ENCODE measurements at regions not wholly inside any gene's neighbourhood (a gene's known extent, or its start where the extent isn't known, plus 50 kb on each side); places are given as distances from the start of the nearest gene placed in this dataset.

DNA sequence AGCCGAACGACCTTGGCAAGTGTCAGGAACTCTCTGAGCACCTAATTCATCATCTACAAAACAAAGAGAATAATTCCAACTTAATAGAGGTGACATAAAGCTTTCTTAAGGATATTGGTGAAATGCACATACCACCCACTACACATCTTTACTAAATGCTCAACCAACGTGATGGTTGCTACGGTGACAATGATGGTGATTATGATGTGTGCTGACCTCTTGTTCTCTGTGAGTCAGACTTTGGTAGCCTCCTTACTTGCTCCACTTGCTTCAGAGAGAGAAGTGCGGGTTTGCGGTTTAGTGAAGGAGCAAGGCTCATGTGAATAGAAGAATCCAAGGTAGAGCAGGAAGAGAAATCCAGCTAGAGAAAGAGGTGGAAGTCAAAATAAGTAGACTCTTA, 52.8 kb upstream of the CLNK start:
- no peaks in the 10 kb centered on the region for H3K27me3 ChIP-seq (ENCODE audit: insufficient read depth, low read length, poor library complexity)
- H3K4me2 ChIP-seq (ENCODE audit: insufficient read depth, low read length), result no peak overlapping the region
- H4K20me1 ChIP-seq (ENCODE audit: insufficient read depth, low read length), result no peaks in the 10 kb centered on the region
- no peak overlapping the region for H3K4me3 ChIP-seq (ENCODE audit: low read depth in 1 of 2, low read length in 2 of 2)
- ATAC-seq (ENCODE audit: insufficient read depth, low read depth), result no peak
- no peak overlapping the region for H2AFZ ChIP-seq (ENCODE audit: low read depth, low read length)
- no peaks in the 10 kb centered on the region for H3K9me3 ChIP-seq (ENCODE audit: insufficient read depth, low read length, severe bottlenecking)
- no peaks in the 10 kb centered on the region for H3K36me3 ChIP-seq (ENCODE audit: insufficient read depth, low read length)
- no peak overlapping the region for H3K9ac ChIP-seq (ENCODE audit: low read depth, low read length)
- no peak overlapping the region for H3K27ac ChIP-seq (ENCODE audit: low read length)
- no peak for DNase-seq
- H3K79me2 ChIP-seq (ENCODE audit: insufficient read depth, low read length), result no peaks in the 10 kb centered on the region
- TF ChIP-seq EZH2 (IDR thresholded peaks at IDR 0.05; ENCODE audit: borderline replicate concordance, low read depth, low read length, severe bottlenecking), result no peak
- TF ChIP-seq, protein P1, sequence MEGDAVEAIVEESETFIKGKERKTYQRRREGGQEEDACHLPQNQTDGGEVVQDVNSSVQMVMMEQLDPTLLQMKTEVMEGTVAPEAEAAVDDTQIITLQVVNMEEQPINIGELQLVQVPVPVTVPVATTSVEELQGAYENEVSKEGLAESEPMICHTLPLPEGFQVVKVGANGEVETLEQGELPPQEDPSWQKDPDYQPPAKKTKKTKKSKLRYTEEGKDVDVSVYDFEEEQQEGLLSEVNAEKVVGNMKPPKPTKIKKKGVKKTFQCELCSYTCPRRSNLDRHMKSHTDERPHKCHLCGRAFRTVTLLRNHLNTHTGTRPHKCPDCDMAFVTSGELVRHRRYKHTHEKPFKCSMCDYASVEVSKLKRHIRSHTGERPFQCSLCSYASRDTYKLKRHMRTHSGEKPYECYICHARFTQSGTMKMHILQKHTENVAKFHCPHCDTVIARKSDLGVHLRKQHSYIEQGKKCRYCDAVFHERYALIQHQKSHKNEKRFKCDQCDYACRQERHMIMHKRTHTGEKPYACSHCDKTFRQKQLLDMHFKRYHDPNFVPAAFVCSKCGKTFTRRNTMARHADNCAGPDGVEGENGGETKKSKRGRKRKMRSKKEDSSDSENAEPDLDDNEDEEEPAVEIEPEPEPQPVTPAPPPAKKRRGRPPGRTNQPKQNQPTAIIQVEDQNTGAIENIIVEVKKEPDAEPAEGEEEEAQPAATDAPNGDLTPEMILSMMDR (IDR thresholded peaks at IDR 0.05; ENCODE audit: borderline replicate concordance, extremely low read depth, low read length, poor library complexity, severe bottlenecking), result no peak
- H3K4me1 ChIP-seq (ENCODE audit: insufficient read depth, low read length), result no peaks in the 10 kb centered on the region

DNA sequence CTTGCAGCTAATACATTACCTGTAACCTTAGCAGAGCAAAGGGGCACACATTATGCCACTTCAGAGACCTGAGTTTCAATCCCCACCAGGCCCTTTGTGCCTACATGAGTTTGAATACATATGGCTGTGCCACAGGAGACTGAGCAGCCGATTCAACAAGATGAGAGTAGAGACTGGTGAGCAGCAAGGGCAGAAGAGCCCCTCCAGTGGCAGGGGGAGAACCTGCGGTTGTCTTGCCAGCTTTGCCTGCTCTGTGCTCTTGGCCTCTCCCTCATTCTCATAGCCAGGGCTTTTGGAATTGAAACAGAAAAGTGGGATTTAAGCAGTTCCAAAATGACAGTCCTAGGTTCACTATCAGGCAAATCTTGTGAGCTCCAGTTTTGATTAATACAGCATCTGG, 52.3 kb upstream of the CLNK start:
- H3K9me3 ChIP-seq (ENCODE audit: insufficient read depth, low read length, severe bottlenecking), result no peaks in the 10 kb centered on the region
- H3K4me2 ChIP-seq (ENCODE audit: insufficient read depth, low read length), result no peak overlapping the region
- no peak for TF ChIP-seq EZH2 (IDR thresholded peaks at IDR 0.05; ENCODE audit: borderline replicate concordance, low read depth, low read length, severe bottlenecking)
- TF ChIP-seq, protein P1 (IDR thresholded peaks at IDR 0.05; ENCODE audit: borderline replicate concordance, extremely low read depth, low read length, poor library complexity, severe bottlenecking), result no peak
- DNase-seq (no peak), ATAC-seq (ENCODE audit: insufficient read depth, low read depth) (no peak)
- H3K4me3 ChIP-seq (ENCODE audit: low read depth in 1 of 2, low read length in 2 of 2), result no peak overlapping the region
- H3K27ac ChIP-seq (ENCODE audit: low read length), result no peak overlapping the region
- H3K4me1 ChIP-seq (ENCODE audit: insufficient read depth, low read length), result no peaks in the 10 kb centered on the region
- H4K20me1 ChIP-seq (ENCODE audit: insufficient read depth, low read length), result no peaks in the 10 kb centered on the region
- no peak overlapping the region for H2AFZ ChIP-seq (ENCODE audit: low read depth, low read length)
- no peak overlapping the region for H3K9ac ChIP-seq (ENCODE audit: low read depth, low read length)
- H3K27me3 ChIP-seq (ENCODE audit: insufficient read depth, low read length, poor library complexity), result no peaks in the 10 kb centered on the region
- no peaks in the 10 kb centered on the region for H3K36me3 ChIP-seq (ENCODE audit: insufficient read depth, low read length)
- no peaks in the 10 kb centered on the region for H3K79me2 ChIP-seq (ENCODE audit: insufficient read depth, low read length)

GRCh38 chr4:10736266-10736665, 51.7 kb upstream of the CLNK start:
- no peak for DNase-seq
- Histone ChIP-seq H2AFZ (ENCODE audit: low read depth, low read length) (no peak overlapping the region), H3K4me2 (ENCODE audit: insufficient read depth, low read length) (no peak overlapping the region), H3K36me3 (ENCODE audit: insufficient read depth, low read length) (no peaks in the 10 kb centered on the region), H3K4me1 (ENCODE audit: insufficient read depth, low read length) (no peaks in the 10 kb centered on the region), H3K27me3 (ENCODE audit: insufficient read depth, low read length, poor library complexity) (no peaks in the 10 kb centered on the region), H3K9me3 (ENCODE audit: insufficient read depth, low read length, severe bottlenecking) (no peaks in the 10 kb centered on the region), H3K4me3 (ENCODE audit: low read depth in 1 of 2, low read length in 2 of 2) (no peak overlapping the region), H3K9ac (ENCODE audit: low read depth, low read length) (no peak overlapping the region), H3K27ac (ENCODE audit: low read length) (no peak overlapping the region), H3K79me2 (ENCODE audit: insufficient read depth, low read length) (no peaks in the 10 kb centered on the region), H4K20me1 (ENCODE audit: insufficient read depth, low read length) (no peaks in the 10 kb centered on the region)
- no peak for ATAC-seq (ENCODE audit: insufficient read depth, low read depth)
- TF ChIP-seq EZH2 (IDR thresholded peaks at IDR 0.05; ENCODE audit: borderline replicate concordance, low read depth, low read length, severe bottlenecking), result no peak
- TF ChIP-seq, protein P1 (IDR thresholded peaks at IDR 0.05; ENCODE audit: borderline replicate concordance, extremely low read depth, low read length, poor library complexity, severe bottlenecking), result no peak

- Histone ChIP-seq H2AFZ (ENCODE audit: low read depth, low read length) (no peak overlapping the region), H4K20me1 (ENCODE audit: insufficient read depth, low read length) (no peaks in the 10 kb centered on the region), H3K79me2 (ENCODE audit: insufficient read depth, low read length) (no peaks in the 10 kb centered on the region), H3K27ac (ENCODE audit: low read length) (no peak overlapping the region), H3K27me3 (ENCODE audit: insufficient read depth, low read length, poor library complexity) (no peaks in the 10 kb centered on the region), H3K36me3 (ENCODE audit: insufficient read depth, low read length) (no peaks in the 10 kb centered on the region), H3K4me1 (ENCODE audit: insufficient read depth, low read length) (no peaks in the 10 kb centered on the region), H3K4me3 (ENCODE audit: low read depth in 1 of 2, low read length in 2 of 2) (no peak overlapping the region), H3K9me3 (ENCODE audit: insufficient read depth, low read length, severe bottlenecking) (no peaks in the 10 kb centered on the region), H3K4me2 (ENCODE audit: insufficient read depth, low read length) (no peak overlapping the region), H3K9ac (ENCODE audit: low read depth, low read length) (no peak overlapping the region)
- ATAC-seq (ENCODE audit: insufficient read depth, low read depth), result no peak
- no peak for DNase-seq
- TF ChIP-seq, protein P1 (IDR thresholded peaks at IDR 0.05; ENCODE audit: borderline replicate concordance, extremely low read depth, low read length, poor library complexity, severe bottlenecking), result no peak
- TF ChIP-seq EZH2 (IDR thresholded peaks at IDR 0.05; ENCODE audit: borderline replicate concordance, low read depth, low read length, severe bottlenecking), result no peak
These were observed 50.1 kb upstream of the CLNK start for GRCh38 chr4:10734697-10735096.

Measured in DND-41 (cell line).